HCT116 (cell line): ENCODE measurements at regions not wholly inside any gene's neighbourhood (a gene's known extent, or its start where the extent isn't known, plus 50 kb on each side); places are given as distances from the start of the nearest gene placed in this dataset.

Source experiments
- ATAC-seq: fragments of 200-7000 bp; cut with Tn5 transposase; 2 replicates; pipeline ENCODE4 v1.9.1; 2020; ENCODE audit warnings: mild to moderate bottlenecking, moderate library complexity
- BruUV-seq: library from RNA; stranded (reverse); fragments of 400-500 nt; replicated peaks from 2 replicates; lab custom pipeline; 2021; lab: Mats Ljungman, UMichigan
- CTCF ChIA-PET: fragments of 300-600 bp; sonication (Branson Sonifier 250); formaldehyde crosslinking; loops from one replicate; lab custom pipeline; 2021; ENCODE audit warnings: antibody characterized with exemption; lab: Charles Lee
- POLR2A ChIA-PET: fragments of 300-600, 350-600 bp; sonication (Branson Sonifier 250); formaldehyde crosslinking; loops from one replicate; lab custom pipeline; 2021; ENCODE audit warnings: antibody characterized with exemption; lab: Charles Lee
- RAD21 ChIA-PET, 2 experiments: fragments of 300-600 bp; sonication (Branson Sonifier 250); formaldehyde crosslinking; loops; one replicate each; lab custom pipeline; 2023; ENCODE audit warnings: low total read pairs in 2 of 2; ENCODE audit not compliant: uncharacterized antibody in 2 of 2, unreplicated experiment in 2 of 2, low non-redundant PET in 1 of 2; lab: Charles Lee
- DNase-seq: peaks from one replicate; pipeline ENCODE4 v3.0.0-alpha.2; 2010; ENCODE audit warnings: low read depth, low spot score
- H2AFZ ChIP-seq: fragments of 200-600 bp; shearing (Covaris generic), sonication (generic); 2 replicates; pipeline ENCODE4 v1.6.1; 2017; ENCODE audit warnings: low read depth, mixed run types, mixed read lengths, antibody characterized with exemption, low read length; ENCODE audit not compliant: poor library complexity, severe bottlenecking
- H3K27ac ChIP-seq: 2 replicates; pipeline ENCODE4 v1.5.1; 2012; ENCODE audit warnings: low read depth, low read length
- H3K27me3 ChIP-seq: fragments of 200-600 bp; sonication (generic); 2 replicates; pipeline ENCODE4 v1.6.1; 2016; ENCODE audit warnings: mixed run types, low read length, mixed read lengths; ENCODE audit not compliant: insufficient read depth
- H3K36me3 ChIP-seq, 2 experiments: fragments of 200-500 bp in 1 of 2; fragments of 200-600 bp in 1 of 2; sonication (Bioruptor generic) in 1 of 2; sonication (generic) in 1 of 2; 2 replicates each; pipeline versions ENCODE4 v1.5.1 to v1.6.1; 2014 to 2016; ENCODE audit warnings: low read length in 2 of 2, inconsistent platforms in 1 of 2, mixed read lengths in 1 of 2, mixed run types in 1 of 2; ENCODE audit not compliant: insufficient read depth in 2 of 2, control insufficient read depth in 1 of 2
- H3K4me1 ChIP-seq, 2 experiments: fragments of 200-600 bp in 1 of 2; sonication (generic) in 1 of 2; 2 replicates each; pipeline versions ENCODE4 v1.5.1 to v1.6.1; 2012 to 2017; ENCODE audit warnings: low read length in 2 of 2, inconsistent platforms in 1 of 2, mild to moderate bottlenecking in 1 of 2, mixed read lengths in 1 of 2, mixed run types in 1 of 2, moderate library complexity in 1 of 2; ENCODE audit not compliant: insufficient read depth in 2 of 2, control insufficient read depth in 1 of 2
- H3K4me2 ChIP-seq: fragments of 200-600 bp; sonication (generic); 2 replicates; pipeline ENCODE4 v1.6.1; 2017; ENCODE audit warnings: mixed run types, low read length, mixed read lengths
- H3K4me3 ChIP-seq, 2 experiments: fragments of 200-600 bp in 1 of 2; sonication (generic) in 1 of 2; replicated peaks in 1 of 2; 2 replicates each; pipeline ENCODE4 v1.5.1; 2011 to 2016; ENCODE audit warnings: low read length in 2 of 2, control low read depth in 1 of 2, low read depth in 1 of 2, mild to moderate bottlenecking in 1 of 2, mixed read lengths in 1 of 2, mixed run types in 1 of 2
- H3K79me2 ChIP-seq: fragments of 200-600 bp; sonication (generic); 2 replicates; pipeline ENCODE4 v1.6.1; 2017; ENCODE audit warnings: mild to moderate bottlenecking, mixed run types, low read length, moderate library complexity, mixed read lengths; ENCODE audit not compliant: insufficient read depth
- H3K9ac ChIP-seq: fragments of 200-600 bp; sonication (generic); 2 replicates; pipeline ENCODE4 v1.6.1; 2016; ENCODE audit warnings: low read length, mixed read lengths
- H3K9me2 ChIP-seq: fragments of 200-600 bp; sonication (generic), shearing (Covaris generic); 2 replicates; pipeline ENCODE4 v1.6.1; 2017; ENCODE audit warnings: mixed run types, mild to moderate bottlenecking, moderate library complexity; ENCODE audit not compliant: insufficient read depth
- H3K9me3 ChIP-seq, 2 experiments: fragments of 200-500 bp in 1 of 2; fragments of 200-600 bp in 1 of 2; sonication (Bioruptor generic) in 1 of 2; sonication (generic) in 1 of 2; 2 replicates each; pipeline ENCODE4 v1.6.1; 2014 to 2017; ENCODE audit warnings: low read length in 2 of 2, mixed read lengths in 2 of 2, inconsistent platforms in 1 of 2, low read depth in 1 of 2, mild to moderate bottlenecking in 1 of 2, mixed run types in 1 of 2, moderate library complexity in 1 of 2; ENCODE audit not compliant: control insufficient read depth in 1 of 2, insufficient read depth in 1 of 2
- H4K20me1 ChIP-seq: fragments of 200-600 bp; sonication (generic), shearing (Covaris generic); 2 replicates; pipeline ENCODE4 v1.6.1; 2017; ENCODE audit warnings: mixed run types, mild to moderate bottlenecking, moderate library complexity; ENCODE audit not compliant: insufficient read depth
- ATF3 ChIP-seq: IDR thresholded peaks from 2 replicates; pipeline ENCODE4 v1.6.1; 2012
- CBX3 ChIP-seq: IDR thresholded peaks from 2 replicates; pipeline ENCODE4 v1.6.1; 2012; ENCODE audit warnings: low read depth
- CTCF ChIP-seq, 3 experiments: fragments of 200-600 bp in 1 of 3; sonication (generic) in 1 of 3; IDR thresholded peaks in 2 of 3; conservative IDR thresholded peaks in 1 of 3; 2 replicates each; pipeline ENCODE4 v1.5.1; 2012 to 2017; ENCODE audit warnings: low read depth in 2 of 3, low read length in 2 of 3, antibody characterized with exemption in 1 of 3, borderline replicate concordance in 1 of 3, control low read depth in 1 of 3, mild to moderate bottlenecking in 1 of 3, mixed read lengths in 1 of 3, mixed run types in 1 of 3, moderate library complexity in 1 of 3; ENCODE audit not compliant: insufficient read depth in 1 of 3
- EGR1 ChIP-seq: IDR thresholded peaks from 2 replicates; pipeline ENCODE4 v1.6.1; 2012; ENCODE audit warnings: low read depth
- ELF1 ChIP-seq: IDR thresholded peaks from 2 replicates; pipeline ENCODE4 v1.6.1; 2012; ENCODE audit warnings: low read depth, borderline replicate concordance
- EZH2 ChIP-seq: fragments of 200-600 bp; sonication (generic); IDR thresholded peaks from 2 replicates; pipeline ENCODE4 v1.6.1; 2017; ENCODE audit warnings: antibody characterized with exemption, mixed run types
- EZH2phosphoT487 ChIP-seq: fragments of 200-600 bp; IDR thresholded peaks from 2 replicates; pipeline ENCODE4 v1.6.1; 2018; ENCODE audit warnings: antibody characterized with exemption, borderline replicate concordance
- FOSL1 ChIP-seq: IDR thresholded peaks from 2 replicates; pipeline ENCODE4 v1.6.1; 2012; ENCODE audit warnings: low read depth
- JUND ChIP-seq: IDR thresholded peaks from 2 replicates; pipeline ENCODE4 v1.6.1; 2012
- MAX ChIP-seq: IDR thresholded peaks from 2 replicates; pipeline ENCODE4 v1.6.1; 2012
- POLR2A ChIP-seq: IDR thresholded peaks from 2 replicates; pipeline ENCODE4 v1.7.0; 2011; ENCODE audit warnings: borderline replicate concordance; ENCODE audit not compliant: insufficient read depth, insufficient read length; ENCODE audit errors: extremely low read depth
- POLR2AphosphoS5 ChIP-seq: IDR thresholded peaks from 2 replicates; pipeline ENCODE4 v1.6.1; 2011; ENCODE audit warnings: mild to moderate bottlenecking, low read depth, low read length, moderate library complexity
- RAD21 ChIP-seq: IDR thresholded peaks from 2 replicates; pipeline ENCODE4 v1.6.1; 2012; ENCODE audit warnings: low read depth, mild to moderate bottlenecking
- SIN3A ChIP-seq: IDR thresholded peaks from 2 replicates; pipeline ENCODE4 v1.6.1; 2012; ENCODE audit warnings: low read depth
- SP1 ChIP-seq: IDR thresholded peaks from 2 replicates; pipeline ENCODE4 v1.6.1; 2012; ENCODE audit warnings: low read depth
- SRF ChIP-seq: IDR thresholded peaks from 2 replicates; pipeline ENCODE4 v1.6.1; 2012; ENCODE audit warnings: low read depth
- TCF7L2 ChIP-seq: IDR thresholded peaks from 2 replicates; pipeline ENCODE4 v1.7.0; 2011; ENCODE audit warnings: borderline replicate concordance, inconsistent platforms; ENCODE audit not compliant: insufficient read depth, insufficient read length; ENCODE audit errors: extremely low read depth
- YY1 ChIP-seq: IDR thresholded peaks from 2 replicates; pipeline ENCODE4 v1.6.1; 2011; ENCODE audit warnings: low read length, low read depth, moderate library complexity, mild to moderate bottlenecking; ENCODE audit not compliant: insufficient replicate concordance; ENCODE audit errors: extremely low read depth
- ZBTB33 ChIP-seq: IDR thresholded peaks from 2 replicates; pipeline ENCODE4 v1.6.1; 2011; ENCODE audit warnings: mild to moderate bottlenecking, low read length, moderate library complexity; ENCODE audit not compliant: insufficient replicate concordance; ENCODE audit errors: extremely low read depth
- ZNF274 ChIP-seq: fragments of 200-500 bp; sonication (Bioruptor generic); IDR thresholded peaks from 2 replicates; pipeline ENCODE4 v1.6.1; 2014; ENCODE audit warnings: mild to moderate bottlenecking, low read depth, low read length, inconsistent platforms
- intact Hi-C: fragments of 100-400 bp; cut with micrococcal nuclease; formaldehyde crosslinking; loops from 2 replicates; pipeline ENCODE4 v1.10.0; 2022

GRCh38 chr2:139967665-139968064, 1187.5 kb upstream of the NXPH2 start:
- H4K20me1 ChIP-seq, result no peaks in the 10 kb centered on the region
- no peak for ATAC-seq
- ChIA-PET POLR2A (no interaction called here), CTCF (no interaction called here), RAD21 (no interaction called here)
- H3K9me3 ChIP-seq, result no peaks in the 10 kb centered on the region
- H3K4me2 ChIP-seq, result no peak overlapping the region
- intact Hi-C loops, result no loop called here
- no peaks in the 10 kb centered on the region for H3K9me2 ChIP-seq
- BruUV-seq, result no TSS peak
- H3K27ac ChIP-seq, result no peak overlapping the region
- H3K9ac ChIP-seq, result no peak overlapping the region
- H2AFZ ChIP-seq, result no peak overlapping the region
- H3K4me3 ChIP-seq, result no peak overlapping the region
- H3K4me1 ChIP-seq, result no peaks in the 10 kb centered on the region
- no peaks in the 10 kb centered on the region for H3K27me3 ChIP-seq
- no peak for DNase-seq
- no peaks in the 10 kb centered on the region for H3K79me2 ChIP-seq
- H3K36me3 ChIP-seq, result no peaks in the 10 kb centered on the region
- TF ChIP-seq POLR2AphosphoS5 (no peak), EZH2phosphoT487 (no peak), YY1 (no peak), CTCF (IDR thresholded peaks at IDR 0.05 in 2 of 3, conservative IDR thresholded peaks at IDR 0.05 in 1 of 3; ENCODE audit: borderline replicate concordance in 1 of 3, insufficient read depth in 1 of 3, low read depth in 2 of 3, low read length in 2 of 3) (no peak), ZNF274 (no peak), CBX3 (no peak), SIN3A (no peak), TCF7L2 (no peak), ATF3 (no peak), ELF1 (no peak), ZBTB33 (no peak), SP1 (no peak), EGR1 (no peak), MAX (no peak), RAD21 (no peak), JUND (no peak), SRF (no peak), EZH2 (no peak), FOSL1 (no peak), POLR2A (no peak)
